ENCODE measurements at regions not wholly inside any gene's neighbourhood (a gene's known extent, or its start where the extent isn't known, plus 50 kb on each side); places are given as distances from the start of the nearest gene placed in this dataset.

DNA sequence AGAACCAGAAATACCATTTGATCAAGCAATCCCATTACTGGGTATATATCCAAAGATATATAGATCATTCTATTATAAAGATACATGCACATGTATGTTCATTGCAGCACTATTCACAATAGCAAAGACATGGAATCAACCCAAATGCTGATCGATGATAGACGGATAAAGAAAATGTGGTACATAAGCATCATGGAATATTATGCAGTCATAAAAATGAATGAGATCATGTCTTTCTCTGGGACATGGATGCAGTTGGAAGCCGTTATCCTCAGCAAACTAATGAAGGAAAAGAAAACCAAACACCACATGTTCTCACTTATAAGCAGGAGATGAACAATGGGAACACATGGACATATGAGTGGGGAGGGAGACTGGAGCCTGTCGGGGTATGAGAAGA is 1540.9 kb upstream of the MIR17HG start:
- no peak for DNase-seq (ENCODE audit: low read depth)

DNA sequence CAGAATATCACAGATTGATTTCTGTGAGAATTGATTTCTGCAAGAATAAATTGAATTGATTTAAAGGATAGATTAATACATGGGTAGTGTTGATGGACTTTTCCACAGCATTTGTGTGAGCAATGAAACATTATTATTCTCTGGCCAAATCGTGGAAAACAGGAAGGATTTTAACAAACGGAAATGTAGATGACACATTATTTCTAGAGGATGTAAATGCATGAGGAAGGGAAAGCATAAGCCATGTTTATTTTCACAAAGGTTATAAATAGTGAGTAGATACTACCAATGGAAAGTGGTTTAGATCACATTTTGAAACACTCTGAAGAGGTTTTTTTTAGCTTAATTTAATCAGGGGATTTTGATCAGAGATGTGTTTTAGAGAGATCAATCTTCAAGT is 1534.6 kb upstream of the MIR17HG start:
- no peak for DNase-seq (ENCODE audit: low read depth)

DNA sequence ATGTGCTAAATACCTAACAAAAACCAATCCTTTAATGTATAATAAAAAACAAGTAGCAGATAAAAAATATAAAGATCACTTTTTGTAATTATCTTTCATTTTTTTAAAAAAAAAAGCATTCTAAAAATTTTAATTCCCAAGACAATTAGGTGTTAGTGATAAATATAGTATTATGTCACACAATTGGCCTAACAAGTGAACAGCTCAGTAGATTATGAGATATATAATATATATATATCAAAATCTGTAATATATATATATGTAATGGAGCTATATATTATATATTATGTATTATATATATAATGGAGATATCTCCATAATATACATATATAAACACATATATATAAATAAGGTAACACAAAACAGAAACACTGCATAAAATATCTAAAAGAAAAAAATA is 1531.1 kb upstream of the MIR17HG start:
- DNase-seq (ENCODE audit: low read depth): no peak

DNA sequence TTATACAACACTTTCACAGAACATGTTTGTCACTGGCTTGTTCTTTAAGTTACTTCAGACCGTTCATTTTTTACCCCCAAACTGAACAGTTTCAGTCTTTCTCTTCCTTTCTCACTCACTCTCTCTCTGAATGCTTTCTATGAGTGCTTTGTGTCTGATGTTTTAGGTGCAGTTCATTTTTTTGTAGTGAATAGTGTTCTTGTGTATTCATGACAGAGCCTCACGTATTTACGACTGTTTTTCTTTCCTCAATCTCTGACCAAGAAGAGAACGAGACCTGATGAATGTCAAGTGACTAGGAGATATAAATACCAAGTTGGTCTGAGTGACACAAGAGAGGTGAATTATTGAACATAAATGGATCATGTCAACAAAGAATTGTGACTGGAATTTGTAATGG is 1525.0 kb upstream of the MIR17HG start:
- no peak for DNase-seq (ENCODE audit: low read depth)

DNA sequence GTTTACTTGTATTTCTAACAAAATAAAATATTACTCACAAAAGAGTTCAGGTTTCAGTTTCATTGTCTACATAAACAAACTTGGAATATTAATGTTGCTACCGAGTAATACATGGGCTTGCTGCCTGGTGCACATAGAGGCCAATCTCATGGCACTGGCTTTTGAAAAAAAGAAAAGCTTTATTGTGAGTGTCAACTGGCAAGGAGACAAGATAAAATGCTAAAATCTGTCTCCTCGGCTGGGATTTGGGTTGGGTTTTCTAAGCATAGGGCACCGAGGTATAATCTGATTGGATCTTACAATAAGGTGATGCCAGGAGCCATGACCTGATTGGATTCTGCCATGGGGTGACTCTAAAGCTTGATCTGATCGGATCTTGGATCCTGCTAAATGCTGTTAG is 1519.9 kb upstream of the MIR17HG start:
- DNase-seq (ENCODE audit: low read depth): no peak

DNA sequence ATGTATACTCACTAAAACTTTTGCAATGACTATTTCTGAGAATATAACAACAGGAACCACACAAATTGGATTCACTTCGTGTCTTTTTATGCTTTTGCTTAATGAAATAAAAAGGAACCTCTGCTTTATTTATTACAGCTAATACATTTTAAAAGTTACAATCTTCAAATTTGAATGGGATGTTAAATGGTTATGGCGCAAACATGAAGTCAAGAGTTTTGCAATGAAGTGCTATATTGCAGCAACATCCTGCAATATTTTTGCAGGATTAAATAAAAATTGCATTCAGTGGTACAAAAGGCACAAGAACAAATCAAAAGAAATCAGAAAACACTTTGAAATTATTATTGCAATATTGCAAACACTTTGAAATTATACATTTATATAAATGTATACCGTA is 1519.0 kb upstream of the MIR17HG start:
- no peak for DNase-seq (ENCODE audit: low read depth)

DNA sequence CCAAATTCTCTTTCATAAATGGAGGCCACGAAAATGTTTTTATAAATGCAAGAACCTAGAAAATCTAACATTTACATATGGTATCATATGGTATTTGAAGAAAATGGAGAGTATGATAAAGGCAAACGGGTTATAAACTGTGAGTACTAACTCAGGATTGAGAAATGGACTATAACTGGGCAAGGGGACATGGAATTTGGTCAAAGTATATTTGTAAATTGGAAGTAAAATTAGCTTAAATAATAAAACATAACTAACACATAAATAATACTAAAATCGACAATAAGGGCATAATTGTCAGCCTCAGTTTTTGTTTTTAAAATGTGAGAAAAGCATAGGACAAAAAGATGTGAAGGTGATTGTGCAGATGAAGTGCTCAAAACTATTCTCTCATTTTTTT is 1516.3 kb upstream of the MIR17HG start:
- DNase-seq (ENCODE audit: low read depth): no peak

DNA sequence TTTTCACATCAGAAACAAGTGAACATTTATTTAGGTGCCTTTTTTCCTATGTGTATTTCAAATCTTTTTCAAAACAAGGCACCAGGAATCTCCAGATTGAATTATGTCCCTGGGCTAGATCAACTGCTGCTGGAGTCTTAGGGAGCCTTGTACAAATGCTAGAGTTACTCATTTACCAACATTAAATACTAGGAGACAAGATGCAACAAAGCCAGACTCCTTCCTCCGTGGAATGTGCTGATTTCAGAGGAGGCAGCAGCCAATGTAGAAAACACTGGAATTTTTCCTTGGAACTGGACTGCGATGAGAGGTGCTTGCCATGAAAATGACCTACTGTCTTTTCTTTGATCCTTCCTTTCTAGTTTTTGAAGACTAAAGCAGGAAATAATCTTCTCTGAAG is 1514.7 kb upstream of the MIR17HG start:
- no peak for DNase-seq (ENCODE audit: low read depth)

DNA sequence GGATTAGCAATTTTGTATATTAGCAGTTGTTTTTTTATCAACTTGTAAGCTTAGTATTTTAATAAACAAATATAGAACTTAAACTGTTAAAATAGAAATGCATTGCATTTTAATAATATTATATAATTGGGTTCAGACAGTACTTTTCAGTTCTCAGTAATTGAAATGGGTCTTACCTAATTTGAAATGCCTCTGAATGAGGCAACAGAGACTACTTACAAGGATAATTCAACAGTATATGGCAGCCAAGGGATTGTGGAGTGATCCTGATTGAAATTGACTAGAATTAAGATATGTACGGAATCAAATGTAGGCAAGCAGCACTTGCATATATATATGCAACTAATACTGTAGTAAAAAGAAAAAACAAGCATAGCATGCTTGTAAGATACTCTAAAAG is 1503.9 kb upstream of the MIR17HG start:
- DNase-seq (ENCODE audit: low read depth): no peak

DNA sequence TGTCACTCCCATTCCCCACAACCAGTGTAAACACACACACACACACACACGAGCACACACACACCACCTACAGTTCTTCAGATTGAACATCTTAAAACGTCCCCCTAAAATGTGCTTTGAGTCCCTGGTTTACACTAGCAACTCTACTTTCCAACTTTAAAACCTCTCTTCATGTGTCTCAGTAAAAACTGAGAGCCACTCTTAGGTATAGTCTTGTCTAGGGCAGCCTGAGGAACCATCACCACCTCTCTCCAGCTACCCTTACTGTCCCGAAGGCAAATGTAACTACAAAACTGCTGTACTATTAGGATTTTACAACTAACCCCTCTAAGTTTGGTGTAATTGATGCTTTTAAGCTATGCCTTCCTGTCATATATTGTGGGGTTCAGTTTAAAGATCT is 1501.6 kb upstream of the MIR17HG start:
- no peak for DNase-seq (ENCODE audit: low read depth)

DNA sequence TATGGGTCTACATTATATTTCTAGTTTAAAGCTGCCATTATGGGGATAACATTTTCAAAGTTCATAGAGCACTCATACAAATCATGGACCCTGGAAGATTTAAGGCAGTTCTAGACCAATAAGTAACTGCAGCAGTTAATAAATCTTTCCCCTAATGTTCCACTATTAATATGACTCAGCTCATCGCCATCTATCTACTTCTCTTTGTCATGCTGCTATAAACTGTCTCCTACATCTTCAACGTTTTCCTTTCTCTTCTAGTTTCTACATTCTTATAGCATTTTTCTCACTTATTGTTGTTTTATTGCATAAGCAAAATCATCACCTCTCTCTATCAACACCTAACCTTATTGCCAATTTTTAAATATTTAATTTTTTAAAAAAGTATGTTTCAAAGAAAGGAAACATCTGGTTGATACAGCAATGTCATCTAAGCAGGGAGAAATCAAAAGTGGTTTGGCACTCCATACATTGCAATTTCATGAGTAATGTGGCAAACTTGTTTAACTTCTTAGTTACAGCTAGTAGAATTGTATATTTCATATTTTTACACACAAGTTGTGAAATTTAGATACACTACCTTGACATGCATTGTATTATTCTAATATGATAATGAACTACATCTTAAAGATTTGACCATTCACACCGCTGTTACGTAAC is 1500.4 kb upstream of the MIR17HG start:
- DNase-seq (ENCODE audit: low read depth): no peak

DNA sequence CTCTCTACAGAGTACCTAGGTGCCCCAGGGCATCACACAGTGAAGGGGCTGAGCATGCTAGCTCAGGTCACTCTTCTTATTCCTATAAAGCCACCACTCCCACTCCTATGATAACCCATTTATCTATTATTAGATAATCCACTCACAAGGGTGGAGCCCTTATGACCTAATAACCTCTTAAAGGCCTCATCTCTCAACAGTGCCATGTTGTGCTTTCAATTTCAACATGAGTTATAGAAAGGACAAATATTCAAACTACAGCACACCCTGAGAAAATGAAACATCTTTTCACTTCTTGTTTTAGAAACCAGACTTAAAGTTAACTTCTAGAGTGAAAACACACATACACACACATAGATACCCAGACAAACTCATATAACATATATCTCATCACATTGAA is 1494.9 kb upstream of the MIR17HG start:
- no peak for DNase-seq (ENCODE audit: low read depth)

DNA sequence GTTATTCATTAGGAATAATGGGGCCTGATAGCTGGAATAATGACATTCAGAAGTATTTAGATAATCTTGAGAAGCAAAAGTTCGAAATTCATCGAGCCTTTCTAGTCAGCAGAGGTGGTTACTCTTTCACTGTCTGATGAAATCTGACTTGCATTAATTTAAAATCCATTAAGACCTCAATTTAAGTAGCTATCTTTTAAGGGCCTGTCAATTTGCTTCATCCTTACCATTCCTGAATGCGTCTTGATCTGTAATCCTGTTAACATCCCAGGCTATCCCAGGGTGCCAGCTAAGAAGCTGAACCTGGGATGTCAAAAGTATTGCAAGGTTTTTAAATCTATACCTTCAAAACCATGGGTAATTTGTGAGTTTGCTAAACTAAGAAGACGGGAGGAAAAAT is 1491.0 kb upstream of the MIR17HG start:
- DNase-seq (ENCODE audit: low read depth): no peak

DNA sequence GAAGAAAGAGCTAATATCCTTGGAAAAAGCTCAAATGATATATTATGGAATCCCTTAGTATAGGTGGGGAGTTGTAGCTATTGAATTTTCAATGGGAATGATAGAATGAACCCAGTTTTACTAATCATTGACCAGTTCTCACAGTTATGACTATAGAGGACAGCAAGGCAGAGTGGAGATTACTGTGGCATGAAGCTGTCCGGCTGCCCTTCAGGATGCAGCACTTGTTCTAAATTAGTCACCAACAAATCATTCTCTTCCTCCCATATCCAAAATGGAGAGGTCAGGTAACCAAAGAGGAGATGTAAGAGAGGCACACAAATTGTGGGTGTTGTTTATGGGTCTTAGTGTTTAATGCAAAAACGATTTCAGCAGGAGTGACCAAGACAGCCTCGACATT is 1490.0 kb upstream of the MIR17HG start:
- DNase-seq (ENCODE audit: low read depth): no peak

DNA sequence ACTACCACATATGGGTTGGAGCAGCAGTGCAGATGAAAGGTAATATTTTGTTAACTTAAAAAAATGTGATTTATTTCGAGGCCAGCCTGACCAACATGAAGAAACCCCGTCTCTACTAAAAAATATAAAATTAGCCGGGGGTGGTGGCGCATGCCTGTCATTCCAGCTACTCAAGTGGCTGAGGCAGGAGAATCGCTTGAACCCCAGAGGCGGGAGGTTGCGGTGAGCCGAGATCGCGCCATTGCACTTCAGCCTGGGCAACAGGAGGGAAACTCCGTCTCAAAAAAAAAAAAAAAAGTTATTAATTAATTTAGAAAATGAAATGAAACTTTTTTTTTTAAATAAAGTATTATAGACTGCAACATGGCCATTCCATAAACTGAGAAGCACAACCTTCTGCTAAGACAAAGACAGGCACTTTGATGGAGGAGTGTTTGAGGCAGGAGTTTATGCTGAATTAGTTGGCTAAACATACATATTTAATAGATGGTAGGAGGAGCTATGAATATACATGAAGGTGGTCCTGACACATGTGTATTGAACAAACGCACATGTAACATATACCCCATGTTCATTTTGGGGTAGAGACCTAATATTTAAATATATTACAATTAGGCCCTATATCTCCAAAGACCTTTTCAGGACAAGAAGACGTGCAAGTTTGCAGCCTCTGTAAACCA is 1485.3 kb upstream of the MIR17HG start:
- no peak for DNase-seq (ENCODE audit: low read depth)

DNA sequence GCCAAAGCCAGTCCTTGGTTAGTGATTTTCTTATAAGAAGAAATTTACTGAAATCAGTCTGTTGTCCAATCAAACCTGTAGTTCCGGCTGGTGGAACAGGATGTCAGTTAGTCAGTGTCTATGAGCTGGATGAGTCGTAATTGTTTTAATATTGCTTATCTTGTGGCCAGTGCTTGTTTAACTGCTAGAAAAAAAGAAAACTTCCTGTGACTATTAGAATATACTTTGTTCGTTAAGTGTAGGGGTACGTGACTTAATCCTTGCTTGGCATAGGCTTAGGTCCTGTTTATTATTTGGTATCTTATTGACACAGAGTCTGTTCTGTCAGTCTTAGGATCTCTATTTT is 1484.8 kb upstream of the MIR17HG start:
- DNase-seq (ENCODE audit: low read depth): no peak

DNA sequence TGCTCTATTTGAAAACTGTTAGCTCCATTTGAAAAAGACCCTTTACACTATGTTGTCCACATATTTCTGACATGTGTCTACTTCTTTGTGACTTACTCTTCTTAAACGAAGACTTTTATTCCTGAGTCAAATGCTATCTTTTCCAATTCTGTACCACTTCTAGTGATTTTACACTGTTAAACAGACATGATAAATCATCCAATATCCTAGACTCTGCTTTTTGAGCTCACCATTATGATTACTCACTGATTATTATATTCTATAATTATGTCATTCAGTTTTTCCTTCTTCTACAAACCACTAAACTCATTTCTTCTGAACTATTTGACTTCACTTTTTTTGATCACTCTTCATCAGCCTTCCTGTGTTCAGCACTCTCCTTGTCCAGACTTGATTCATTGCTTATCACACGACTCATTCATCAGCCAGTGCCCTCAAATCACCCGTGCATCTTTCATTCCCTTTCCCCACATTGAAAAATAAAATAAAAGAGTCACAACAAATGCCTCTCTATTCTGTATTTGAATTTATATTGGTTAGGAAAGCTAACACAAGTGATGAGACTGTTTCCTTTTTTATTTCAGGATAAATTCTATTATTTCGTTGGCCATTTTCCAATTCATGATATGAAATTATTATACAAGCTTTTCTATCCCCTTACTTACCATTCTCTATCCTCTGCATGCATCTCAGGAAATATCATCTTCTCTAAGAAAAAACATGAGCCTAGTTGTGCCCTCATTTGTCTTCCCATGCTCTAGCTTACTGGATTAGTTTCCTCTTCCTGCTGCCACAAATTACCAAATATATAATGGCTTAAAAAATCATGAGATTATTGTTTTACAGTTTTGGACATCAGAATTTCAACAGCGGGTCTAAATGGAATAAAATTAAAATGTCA is 1482.1 kb upstream of the MIR17HG start:
- DNase-seq (ENCODE audit: low read depth): no peak

DNA sequence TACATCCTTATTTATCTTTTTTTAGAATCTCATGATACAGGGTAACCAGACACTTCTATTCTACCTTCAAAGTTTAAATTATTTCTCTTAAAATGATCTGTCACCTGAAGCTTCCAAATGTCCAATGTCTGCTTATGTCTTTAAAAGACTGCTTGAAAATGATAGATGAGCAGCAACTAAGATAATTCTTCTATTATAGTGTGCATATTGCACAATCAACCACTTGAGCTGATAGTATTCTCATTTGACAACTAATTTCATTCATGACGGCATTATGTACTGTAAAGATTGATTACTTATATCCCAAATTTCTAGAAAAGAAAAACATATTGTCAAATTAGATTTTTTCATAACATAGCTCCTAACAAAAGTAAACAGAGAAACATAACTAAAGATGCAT is 1478.2 kb upstream of the MIR17HG start:
- no peak for DNase-seq (ENCODE audit: low read depth)

DNA sequence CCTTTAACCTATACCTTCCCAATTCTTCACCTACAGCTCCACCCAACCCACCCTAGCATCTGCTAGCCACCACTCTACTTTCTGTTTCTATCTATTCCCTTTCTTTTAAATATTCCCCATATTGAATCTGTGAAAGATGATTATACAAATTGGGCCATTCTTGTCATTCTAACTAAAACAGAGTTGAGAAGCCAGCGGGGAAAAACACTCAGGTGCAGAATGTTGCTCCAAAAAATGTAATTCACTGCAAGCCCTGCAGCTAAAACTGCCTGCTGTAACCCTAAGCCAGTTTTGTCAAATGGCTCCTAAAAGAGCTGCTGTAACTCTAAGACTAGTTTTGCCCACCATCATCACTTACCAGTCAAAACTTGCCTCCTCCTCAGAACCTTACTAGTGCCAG is 1468.6 kb upstream of the MIR17HG start:
- no peak for DNase-seq (ENCODE audit: low read depth)

DNA sequence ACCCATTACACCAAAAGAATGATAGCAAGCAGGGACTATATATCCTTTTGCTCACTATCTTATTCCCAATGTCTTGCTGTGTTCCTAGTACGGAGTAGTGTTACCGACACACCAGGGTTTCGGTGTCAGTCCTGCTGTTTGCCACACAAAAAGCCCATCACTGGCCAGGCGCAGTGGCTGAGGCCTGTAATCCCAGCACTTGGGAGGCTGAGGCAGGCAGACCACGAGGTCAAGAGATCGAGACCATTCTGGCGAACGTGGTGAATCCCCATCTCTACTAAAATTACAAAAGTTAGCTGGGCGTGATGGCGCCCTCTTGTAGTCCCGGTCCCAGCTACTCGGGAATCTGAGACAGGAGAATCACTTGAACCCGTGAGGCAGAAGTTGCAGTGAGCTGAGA is 1467.3 kb upstream of the MIR17HG start:
- no peak for DNase-seq (ENCODE audit: low read depth)

DNA sequence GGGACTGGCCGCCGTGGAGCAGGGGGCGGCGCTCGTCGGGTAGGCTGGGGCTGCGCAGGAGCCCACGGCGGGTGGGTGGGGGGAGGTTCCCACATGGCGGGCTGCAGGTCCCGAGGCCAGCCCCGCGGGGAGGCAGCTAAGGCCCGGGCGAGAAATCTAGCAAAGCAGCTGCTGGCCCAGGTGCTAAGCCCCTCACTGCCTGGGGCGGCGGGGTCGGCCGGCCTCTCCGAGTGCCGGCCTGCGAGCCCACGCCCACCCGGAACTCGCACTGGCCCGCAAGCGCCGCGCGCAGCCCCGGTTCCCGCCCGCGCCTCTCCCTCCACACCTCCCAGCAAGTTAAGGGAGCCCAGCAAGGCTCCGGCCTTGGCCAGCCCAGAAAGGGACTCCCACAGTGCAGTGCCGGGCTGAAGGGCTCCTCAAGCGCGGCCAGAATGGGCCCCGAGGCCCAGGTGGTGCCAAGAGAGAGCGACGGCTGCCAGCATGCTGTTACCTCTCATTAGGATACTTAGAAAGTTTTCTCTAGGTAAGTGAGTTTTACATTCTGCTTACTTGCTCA is 1463.5 kb upstream of the MIR17HG start:
- no peak for DNase-seq (ENCODE audit: low read depth)

DNA sequence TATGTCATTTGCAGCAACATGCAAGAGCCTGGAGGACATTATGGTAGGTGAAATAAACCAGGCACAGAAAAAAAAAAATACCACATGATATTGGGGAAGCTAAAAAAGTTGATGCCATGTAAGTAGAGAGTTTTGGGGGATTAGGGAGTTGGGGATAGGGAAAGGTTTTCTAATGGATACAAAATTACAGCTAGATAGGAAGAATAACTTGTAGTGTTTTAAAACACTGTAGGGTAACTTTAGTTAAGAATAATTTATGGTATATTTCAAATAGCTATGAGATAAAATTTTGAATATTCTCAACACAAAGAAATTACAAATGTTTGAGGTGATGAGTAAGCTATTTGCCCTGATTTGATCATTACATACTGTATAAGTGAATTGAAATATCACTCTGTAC is 1456.7 kb upstream of the MIR17HG start:
- no peak for DNase-seq (ENCODE audit: low read depth)

DNA sequence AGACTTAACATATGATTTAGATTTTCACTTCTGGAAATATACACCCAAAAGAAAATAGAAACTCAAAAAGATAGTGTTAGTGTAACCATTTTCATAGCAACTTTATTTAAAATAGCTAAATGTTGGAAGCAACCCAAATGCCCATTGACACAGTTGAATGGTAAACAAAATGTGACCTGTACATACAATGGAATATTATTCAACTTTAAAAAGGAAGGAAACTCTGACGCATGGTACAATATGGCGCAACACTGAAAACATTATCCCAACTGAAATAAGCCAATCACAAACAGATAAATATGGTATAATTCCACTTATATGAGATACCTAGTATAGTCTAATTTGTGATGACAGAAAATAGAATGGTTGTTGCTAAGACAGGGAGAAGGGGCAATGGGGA is 1456.1 kb upstream of the MIR17HG start:
- DNase-seq (ENCODE audit: low read depth): no peak

Measured in RPMI7951 (cell line).